HPDE6-E6E7 (cell line): ENCODE measurements at regions not wholly inside any gene's neighbourhood (a gene's known extent, or its start where the extent isn't known, plus 50 kb on each side); places are given as distances from the start of the nearest gene placed in this dataset.

Experiments used
- DNase-seq: peaks from one replicate; pipeline ENCODE4 v3.0.0; 2011; ENCODE audit warnings: missing footprints; ENCODE audit errors: extremely low spot score

DNA sequence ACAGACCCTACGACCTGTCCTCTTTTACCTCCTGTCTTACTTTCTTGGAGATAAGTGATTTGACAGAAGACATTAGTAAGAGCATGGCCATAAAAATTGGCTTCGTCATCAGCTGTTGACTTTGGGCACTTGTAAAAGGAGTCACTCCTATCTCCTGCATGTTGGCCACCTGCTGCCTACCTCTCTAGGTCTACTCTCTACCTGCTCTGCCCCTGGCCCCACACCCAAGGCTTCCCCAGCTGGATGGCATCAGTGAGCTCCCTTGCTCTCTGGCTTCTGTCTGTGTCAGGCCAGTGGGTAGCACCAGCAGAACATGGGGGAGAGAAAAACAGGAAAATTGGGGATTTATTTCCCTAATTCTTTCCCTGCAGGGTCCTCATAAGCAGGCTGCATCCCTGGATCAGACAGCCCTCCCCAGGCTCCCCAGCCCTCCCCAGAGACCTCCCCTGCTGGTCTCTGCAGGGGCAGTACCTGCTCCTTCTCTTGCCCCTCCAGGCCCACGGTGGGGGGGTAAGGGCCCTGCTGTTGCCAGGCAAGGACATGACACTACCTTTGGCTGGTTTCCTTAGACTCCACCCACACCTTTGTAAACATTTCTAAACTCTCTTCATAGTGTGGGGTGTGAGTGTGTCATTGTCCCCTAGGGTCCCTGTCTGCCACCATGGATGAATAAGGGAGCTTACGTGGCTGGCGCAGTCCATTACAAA lies 157.0 kb upstream of the NECTIN1 start:
- no peak for DNase-seq

DNA sequence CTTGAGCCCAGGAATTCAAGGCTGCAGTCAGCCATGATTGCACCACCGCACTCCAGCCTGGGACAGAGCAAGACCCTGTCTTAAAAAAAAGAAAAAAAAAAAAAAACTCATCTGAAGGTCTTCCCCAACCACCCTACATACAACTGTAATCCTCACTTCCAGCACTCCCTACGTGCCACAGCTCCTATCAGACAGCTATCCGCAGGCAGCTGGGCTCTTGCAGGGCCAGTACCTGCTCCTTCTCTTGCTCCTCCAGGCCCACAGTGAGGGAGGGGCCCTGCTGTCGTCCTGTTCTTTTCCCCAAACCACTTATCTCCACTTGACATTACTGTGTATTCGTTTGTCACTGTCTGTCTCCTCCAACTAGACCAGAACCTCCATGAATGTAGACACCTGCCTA lies 156.1 kb upstream of the NECTIN1 start:
- DNase-seq, result no peak

DNA sequence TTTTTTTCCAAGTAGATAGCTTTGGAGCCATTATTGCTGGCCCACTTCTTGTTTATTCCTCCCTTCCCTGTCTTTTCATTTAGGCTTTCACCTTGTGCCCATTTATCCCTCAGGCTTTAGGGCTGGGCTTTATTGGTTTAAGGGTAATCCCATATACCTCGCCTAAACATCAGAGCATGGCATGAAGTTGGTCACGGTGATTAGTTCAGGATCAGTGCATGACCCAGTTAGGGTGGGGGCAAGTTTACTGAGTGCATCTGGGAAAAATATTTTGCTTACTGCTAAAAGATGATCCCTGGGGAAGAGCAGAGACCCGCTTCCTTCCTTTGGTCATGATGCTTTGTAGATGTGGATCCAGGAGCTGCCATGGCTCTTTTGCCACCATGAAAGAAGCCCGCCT lies 153.3 kb upstream of the NECTIN1 start:
- no peak for DNase-seq

DNA sequence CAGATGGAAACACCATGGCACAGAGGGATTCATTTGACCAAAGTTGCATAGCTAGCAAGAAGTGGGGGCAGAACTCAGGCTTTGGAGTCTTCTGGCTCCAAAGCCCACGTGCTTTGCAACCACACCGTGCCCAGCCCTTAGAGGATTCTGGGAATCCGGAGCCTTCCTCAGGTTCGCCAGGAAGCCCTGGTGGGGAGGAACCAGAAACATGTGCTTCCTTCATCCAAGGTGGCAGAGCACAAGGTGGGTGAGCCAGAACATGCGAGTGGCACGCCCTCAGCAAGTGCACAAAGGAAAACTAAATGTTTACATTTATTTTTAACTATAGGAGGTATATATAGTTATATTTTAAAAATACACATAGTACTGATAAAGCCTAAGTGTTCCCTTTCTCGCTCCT lies 151.9 kb upstream of the NECTIN1 start:
- DNase-seq, result no peak

DNA sequence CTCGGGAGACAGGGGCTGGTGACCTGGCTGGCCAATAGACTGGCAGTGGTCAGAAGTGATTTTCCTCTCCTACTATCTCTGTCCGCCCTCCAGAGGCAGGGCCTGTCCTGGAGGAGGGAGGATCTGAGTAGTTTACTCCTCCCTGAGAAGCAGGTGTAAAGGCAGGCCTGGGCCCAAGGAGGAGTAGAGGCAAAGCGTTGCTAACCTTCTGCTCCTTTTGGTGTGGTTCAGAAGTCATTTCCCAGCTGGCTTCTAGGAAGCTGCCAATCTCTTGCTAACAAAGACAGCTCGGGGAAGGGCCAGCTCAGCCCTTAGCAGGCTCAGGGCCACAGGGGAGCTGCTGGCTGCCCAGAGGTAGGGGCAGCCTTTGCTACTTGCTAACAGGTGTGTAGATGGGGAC lies 151.1 kb upstream of the NECTIN1 start:
- DNase-seq, result no peak

DNA sequence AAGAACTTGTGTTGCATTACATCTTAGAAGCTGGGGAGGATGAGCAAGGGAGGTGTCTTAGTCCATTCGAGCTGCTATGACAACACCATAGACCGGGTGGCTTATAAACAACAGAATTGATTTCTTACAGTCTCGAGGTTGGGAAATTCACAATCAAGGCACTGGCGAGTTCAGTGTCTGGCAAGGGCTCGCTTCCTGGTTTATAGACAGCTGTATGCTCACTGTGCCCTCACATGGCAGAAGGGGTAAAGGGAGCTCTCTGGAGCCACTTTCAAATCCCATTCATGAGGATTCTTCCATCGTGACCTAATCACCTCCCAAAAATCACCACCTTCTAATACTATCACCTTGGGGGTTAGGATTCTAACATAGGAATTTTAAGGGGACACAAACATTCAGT lies 150.0 kb upstream of the NECTIN1 start:
- DNase-seq, result no peak

DNA sequence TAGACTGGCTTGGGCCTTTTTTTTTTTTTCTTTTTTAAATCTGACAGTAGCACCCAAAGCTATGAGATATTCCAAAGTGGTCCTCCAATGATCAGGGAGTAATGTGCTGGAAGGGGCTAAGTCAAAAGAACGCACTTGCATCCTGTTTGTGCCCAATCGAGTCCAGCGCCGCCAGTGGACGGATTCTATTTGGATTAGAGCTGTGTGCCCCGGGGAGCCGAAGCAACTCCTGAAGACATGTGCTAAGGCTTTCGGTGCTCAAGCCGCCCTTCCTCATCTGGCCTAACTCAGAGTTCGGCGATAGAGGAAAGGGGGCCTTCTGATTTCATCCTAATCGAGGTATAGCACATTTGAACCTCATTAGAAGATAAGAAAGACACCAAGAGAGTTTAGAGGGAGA lies 147.8 kb upstream of the NECTIN1 start:
- DNase-seq, result no peak

DNA sequence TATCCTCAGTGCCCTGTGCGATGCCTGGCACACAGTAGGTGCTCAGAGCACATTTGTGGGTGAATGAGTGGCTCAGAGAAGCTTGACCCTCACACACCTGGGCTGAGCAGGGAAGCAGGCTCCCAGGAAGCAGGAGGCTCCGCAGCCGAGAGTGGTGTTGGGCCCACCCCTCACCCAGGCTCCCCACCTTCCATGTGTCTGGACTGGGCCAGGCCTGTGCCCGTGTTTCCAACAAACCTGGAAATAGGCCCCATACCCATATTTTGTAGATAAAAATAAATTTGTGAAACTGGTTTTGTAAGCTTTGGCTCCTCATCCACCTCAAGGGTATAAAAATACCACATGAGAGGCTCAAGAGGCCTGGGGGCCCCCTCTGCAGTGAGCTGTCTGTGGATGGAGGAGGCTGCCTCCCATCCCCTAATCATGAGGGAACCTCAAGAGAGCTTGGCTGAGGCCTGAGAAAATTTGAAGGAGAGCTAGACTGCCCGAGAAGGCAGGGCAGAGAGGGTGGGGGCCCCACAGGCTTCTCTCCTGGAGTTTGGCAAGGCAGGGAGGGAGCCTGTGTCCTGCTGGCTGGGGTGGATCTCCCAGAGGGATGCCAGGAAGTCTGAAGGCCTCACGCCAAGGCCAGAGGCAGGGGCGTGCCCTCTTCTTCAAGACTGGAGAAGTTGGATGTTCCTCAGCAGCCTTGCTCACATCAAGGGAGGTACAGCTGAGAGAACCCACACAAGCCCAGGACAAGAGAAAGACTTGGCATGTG lies 147.0 kb upstream of the NECTIN1 start:
- no peak for DNase-seq

DNA sequence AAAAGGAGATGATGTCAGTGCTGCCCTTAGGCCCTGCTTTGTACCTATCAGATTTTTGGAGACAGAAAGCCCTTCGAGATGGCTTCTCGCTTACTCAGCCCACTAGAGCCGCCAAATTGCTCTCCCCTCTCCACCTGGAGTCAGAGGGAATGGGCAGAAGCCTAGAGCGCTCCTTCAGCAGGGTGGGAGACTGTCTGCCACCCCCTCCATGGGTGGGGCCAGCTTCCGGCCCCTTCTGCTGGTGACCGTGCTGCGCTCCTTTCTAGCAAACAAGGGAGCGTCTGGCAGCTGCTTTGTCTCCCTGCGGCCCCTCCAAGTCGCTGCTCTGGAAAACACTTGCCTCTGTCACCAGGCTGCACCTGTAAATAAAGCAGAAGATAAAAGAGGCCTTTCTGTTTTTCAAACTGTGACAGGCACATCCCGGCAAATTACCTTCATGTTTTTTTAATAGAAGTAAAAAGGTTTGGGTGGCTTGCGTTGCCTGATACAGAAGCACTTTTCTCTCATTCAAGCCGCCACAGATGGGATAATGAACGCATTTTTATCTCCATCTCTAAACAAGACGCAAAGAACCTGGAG lies 145.7 kb upstream of the NECTIN1 start:
- DNase-seq, result no peak

DNA sequence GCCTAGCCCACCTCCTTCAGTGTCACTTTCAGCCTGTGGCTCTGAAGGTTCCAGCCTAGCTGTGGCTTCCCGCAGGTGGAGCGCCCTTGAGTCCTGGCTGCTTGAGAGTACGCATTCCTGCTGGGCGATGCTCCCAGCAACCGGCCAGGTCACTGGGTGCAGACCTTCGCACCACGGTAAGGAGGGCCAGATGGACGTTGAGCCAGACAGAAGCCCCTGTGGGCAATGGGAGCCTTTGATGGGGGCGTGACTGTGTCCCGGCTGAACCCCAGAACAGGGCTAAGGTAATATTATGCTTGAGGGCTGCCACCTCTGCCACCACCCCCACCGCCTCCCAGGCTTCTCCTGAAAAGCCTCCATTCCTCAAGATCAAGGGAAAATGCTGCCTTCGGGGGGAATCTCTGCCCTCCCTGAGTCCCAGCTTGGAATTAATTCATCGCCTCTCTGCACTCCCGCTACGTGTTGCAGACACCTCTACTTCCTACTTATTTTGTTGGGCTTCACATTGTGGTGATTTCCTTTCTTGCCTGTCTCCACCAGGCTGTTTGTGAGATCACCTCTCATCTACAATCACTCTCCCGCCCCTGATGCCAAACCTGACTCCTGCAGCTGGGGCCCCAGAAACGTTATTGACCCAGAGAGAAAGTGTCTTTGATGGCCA lies 144.9 kb upstream of the NECTIN1 start:
- DNase-seq, result no peak

DNA sequence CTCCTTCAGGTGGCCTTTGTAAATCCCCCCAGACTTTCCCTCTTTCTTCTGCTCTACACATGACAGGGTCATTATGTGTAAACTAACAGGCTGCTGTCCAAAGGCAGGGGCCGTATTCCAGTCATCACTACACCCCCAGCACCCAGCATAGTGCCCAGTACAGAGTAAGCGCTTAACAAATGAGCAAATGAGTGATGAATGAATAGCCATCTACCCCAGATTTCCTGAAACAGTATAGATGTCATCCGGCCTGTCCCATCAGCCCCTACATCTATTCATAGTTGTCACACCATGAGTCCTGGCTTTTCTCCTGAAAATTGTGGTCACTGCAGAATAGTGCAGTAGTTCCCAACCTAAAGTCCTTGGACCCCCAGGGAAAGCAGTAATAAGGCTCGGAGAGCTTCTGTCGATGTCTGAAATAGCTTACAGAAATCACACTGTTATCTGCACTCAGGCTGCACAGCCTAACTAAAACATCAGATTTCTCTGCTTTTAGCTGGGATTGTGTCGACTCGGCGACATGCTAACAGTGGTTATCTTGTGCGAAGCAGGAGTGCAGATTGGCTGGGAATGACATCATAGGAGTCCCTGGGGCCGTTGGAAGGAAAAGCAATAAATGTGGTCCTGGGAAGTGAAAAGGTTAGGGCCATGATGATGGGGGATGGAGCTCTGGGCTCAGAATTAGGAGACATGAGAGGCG lies 143.8 kb upstream of the NECTIN1 start:
- DNase-seq, result no peak

DNA sequence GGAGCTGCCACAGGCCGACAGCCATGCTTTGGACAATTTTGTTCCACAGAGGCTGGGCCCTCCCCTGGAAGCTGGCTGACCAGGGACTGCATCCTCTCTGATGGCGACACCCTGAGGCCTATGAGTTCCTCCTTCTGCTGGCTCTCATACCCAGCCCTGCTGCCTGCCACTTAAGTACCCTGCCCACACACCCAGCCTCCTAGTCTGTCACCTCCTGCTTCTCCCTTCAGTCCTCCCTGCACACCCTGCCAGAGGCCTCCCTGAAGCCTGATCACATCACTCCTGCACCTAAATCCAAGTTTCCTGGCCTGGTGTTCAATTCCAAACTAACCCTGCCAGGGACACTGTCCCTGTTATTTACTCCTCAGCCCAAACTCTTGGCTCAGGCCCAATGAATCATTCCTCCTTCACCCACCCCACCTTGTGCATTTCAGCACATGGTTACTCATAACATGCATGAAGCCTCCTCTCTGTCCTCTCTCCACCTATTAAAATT lies 136.7 kb upstream of the NECTIN1 start:
- DNase-seq, result peak; percentile 64

DNA sequence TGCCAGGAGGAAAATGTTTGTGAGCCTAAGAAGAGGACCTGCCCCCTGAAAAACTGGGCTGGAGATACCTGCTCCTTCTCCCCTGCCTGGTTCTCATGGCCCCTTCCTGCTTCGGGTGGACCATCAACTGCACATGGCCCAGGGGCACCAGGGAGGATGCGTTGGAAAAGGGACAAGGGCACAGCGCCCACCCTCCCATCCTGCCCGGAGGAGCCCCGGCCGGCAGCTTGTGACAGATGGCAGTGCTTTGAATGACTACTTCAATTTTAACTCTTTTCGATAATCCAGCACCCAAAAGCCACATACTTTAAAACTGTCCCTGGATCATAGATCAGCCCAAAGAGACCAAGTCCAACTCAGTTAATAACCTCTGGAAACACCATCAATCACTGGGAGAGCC lies 135.8 kb upstream of the NECTIN1 start:
- DNase-seq, result no peak

DNA sequence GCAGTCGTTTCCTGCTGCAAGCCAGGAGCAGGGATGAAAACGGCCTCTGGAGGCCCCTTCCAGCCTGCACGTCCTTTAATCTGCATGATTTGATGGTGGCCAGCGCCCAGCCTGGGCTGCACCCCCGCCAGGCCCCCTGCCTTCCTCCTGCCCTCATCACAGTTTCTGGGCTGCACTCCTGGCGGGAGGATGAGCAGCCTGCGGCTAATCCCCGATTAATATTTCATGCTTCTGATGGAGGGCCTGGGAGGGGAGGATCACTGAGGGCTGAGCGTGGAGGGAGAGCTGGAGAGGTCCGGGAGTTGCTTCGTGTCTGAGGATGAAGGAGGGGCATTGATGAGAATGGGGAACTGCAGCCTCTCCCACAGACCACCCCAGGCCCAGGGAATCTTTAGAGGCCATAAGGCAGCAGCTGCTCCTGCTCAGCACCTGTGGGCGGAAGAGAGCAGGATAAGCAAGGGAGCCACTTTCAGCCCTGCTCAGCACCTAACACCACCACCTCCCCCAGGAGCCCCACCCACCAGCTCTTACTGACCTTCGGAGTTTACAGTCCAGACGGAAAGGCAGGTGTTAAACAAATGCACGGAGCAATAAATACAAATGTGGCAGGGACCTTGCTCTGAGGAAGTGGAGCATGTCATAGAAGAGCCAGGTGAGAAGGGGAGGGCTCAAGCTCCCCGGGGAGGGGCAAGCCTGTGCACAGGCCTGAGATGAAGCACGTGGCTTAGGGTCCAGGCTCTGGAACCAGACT lies 135.0 kb upstream of the NECTIN1 start:
- no peak for DNase-seq

DNA sequence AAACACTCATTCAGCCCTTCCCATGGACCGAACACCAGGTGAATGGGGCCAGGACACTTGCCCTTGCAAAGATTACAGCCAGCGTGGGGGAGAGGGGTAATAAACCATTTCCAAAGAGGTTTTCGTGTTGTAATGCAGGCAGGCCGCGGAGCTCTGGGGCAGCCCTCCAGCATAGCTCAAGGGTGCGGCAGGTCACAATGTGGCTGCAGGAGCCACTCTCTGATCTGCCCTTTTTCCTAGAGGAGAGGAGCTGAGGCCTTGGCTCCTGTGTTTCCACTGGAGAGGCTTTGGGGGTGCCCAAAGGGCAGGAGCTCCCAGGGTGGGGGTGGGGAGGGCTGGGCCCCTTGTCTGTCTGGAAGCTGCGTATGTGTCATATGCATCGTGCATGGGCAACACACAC lies 134.2 kb upstream of the NECTIN1 start:
- no peak for DNase-seq

DNA sequence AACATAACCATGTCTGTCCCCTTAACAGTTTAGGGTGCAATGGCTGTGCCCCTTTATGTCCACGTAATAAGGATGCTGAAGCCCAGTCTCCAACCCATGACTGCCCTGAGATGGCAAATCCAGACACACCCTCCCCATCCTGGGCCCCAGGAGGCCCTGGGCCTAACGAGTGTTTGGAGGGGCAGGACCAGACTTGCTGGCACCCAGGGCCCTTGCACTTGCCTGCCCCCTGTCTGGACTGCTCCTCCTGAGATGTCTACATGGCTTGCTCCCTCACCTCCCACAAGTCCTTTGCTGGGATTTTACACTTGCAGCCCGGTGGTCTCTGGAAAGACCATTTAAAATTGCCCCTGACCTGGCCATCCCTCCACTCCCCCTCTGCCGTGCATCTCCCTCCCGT lies 132.2 kb upstream of the NECTIN1 start:
- DNase-seq, result peak; percentile 43

DNA sequence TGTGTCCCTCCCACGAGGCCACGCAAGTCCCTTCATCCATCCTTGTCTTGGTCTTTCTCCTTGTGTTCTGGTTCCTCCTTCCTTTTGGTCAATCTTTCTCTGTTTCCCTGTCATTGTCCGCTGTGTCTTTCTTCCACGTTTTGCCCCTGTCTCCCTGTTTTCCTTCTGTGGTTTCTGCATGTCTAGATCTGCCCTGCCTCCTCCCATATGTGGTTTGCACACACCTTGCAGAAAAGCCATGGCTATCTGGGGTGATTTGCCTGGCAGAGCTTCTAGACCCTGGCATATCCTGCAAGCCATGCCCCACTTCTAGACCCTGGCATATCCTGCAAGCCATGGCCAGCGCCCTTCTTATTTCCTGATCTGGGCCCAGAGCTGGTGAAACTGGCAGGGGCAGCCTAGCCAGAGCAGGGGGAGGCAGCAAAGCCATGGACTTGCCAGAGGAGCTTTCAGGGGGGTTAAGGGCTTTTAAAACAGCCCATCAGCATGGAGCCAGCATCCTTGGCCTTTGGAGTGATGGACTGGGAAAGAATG lies 131.6 kb upstream of the NECTIN1 start:
- peak; percentile 53 for DNase-seq

DNA sequence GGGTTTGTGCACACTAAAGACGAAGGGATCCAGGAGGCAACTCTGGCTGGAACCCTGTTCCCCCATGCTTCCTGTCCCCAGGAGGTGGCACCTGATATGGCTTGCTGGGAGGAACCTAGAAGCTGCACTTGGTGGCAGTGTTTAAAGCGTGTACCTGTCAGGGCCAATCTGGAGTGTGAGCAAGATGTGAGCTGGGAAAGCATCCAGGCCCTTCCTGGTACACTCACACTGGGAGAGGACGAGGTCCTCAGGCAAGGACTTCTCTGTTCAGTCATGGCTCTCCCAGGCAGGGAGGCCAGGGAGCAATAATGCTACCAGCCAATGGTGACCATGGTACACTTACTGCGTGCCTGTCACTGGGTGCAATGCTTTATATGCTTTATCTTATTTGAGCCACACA lies 130.7 kb upstream of the NECTIN1 start:
- no peak for DNase-seq

DNA sequence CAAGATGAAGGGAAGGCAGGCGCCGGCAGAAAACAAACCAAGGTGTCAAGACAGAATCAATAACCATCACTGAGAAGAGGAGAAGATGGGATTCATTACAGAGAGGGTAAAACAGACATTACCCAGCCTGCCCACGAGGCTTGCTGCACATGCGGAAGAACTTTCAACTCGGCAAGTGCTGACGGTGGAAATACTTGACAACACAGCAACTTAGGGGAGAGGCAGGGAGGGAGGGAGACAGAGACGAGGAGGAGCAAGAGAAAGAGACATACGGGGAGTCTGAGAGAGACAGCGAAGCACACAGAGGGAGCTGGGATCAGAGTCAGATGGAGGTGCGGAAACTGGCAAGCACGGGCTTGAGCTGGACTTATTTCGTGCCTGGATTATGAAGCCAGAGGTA lies 129.3 kb upstream of the NECTIN1 start:
- no peak for DNase-seq

DNA sequence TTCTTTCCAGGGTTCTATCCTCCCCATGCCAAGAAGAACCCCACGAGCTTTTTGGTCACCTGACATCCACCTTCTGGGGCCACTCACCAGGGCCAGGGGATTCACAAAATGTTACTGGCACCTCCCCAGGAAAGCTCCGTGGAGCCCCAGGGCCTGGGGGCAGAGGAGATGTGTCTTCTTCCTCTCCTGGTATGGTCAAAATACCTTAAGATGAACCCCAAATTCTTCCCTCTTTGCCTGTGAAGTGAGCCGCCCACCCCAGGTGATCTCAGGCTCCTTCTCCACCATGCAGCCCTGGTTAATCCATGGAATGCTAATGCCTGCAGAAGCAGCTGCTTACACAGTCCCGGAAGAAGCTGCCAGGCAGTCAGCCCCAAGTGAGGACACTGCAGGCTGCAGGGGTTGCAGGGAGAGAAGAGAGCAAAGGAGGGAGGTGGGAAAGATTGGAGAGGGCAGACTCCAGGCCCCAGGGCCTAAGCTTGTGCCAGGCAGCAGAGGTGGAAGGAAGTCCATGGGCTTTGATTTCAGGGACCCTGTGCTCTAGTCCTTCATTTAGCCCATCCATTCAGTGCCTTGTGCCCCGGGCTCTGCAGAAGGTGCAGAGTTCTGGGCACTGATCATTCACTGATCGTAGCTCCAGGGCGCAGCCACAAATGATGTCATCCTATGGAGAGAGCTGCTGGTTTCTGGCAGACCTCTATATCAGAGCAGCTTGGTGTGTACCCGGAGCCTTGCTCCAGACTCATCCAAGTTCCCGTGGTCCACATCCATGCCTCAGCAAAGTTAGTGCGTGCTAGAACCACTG lies 127.9 kb upstream of the NECTIN1 start:
- no peak for DNase-seq
